ENCODE measurements at regions not wholly inside any gene's neighbourhood (a gene's known extent, or its start where the extent isn't known, plus 50 kb on each side); places are given as distances from the start of the nearest gene placed in this dataset.

DNA sequence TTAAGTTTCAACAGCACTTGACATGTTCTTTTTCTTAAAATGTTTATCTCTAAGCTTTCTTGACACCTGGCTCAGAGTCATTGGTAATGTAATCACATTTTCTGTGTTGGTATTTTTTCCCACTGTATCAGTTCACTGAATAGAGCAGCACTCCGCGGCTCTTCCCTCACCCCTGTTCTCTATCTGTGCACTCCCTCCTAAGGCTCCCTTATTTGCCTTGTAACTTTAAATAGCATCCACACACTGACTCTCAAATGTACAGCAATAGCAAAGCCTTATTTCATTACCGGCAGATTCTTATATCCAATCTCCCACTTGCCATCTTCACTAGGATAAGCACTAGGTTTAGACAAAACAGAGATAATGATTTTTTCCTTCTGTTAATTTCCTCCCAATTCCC, 935.5 kb upstream of the SLC10A2 start:
- intact Hi-C loops (cut with DNase I, micrococcal nuclease) = no loop called here
- TF ChIP-seq, protein P1, sequence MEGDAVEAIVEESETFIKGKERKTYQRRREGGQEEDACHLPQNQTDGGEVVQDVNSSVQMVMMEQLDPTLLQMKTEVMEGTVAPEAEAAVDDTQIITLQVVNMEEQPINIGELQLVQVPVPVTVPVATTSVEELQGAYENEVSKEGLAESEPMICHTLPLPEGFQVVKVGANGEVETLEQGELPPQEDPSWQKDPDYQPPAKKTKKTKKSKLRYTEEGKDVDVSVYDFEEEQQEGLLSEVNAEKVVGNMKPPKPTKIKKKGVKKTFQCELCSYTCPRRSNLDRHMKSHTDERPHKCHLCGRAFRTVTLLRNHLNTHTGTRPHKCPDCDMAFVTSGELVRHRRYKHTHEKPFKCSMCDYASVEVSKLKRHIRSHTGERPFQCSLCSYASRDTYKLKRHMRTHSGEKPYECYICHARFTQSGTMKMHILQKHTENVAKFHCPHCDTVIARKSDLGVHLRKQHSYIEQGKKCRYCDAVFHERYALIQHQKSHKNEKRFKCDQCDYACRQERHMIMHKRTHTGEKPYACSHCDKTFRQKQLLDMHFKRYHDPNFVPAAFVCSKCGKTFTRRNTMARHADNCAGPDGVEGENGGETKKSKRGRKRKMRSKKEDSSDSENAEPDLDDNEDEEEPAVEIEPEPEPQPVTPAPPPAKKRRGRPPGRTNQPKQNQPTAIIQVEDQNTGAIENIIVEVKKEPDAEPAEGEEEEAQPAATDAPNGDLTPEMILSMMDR (IDR thresholded peaks at IDR 0.05) = no peak
- H3K9me3 ChIP-seq = no peaks in the 10 kb centered on the region
- H3K36me3 ChIP-seq (ENCODE audit: low read depth) = no peaks in the 10 kb centered on the region
- no peaks in the 10 kb centered on the region for H3K4me1 ChIP-seq (ENCODE audit: low read depth)
- H3K4me3 ChIP-seq = no peak overlapping the region
- DNase-seq = no peak
- no peak for ATAC-seq

DNA sequence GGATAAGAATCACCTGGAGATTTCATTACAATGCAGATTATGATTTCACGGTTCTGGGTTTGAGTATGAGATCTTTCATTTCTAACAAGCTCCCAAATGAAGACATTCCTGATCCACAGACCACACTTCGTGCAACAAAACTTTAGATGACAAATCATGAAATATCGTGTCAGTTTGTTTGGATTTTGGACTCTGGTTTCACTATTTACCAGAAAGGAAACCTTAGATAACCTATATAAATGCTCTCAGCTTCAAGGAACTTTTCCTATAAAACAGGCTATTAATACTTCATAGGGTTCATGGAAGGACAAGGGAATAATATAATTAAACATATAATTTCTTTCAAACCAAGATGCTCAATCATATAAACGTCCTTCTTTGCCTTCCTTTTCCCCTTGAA, 930.5 kb upstream of the SLC10A2 start:
- Histone ChIP-seq H3K4me3 (no peak overlapping the region), H3K9me3 (no peaks in the 10 kb centered on the region), H3K4me1 (ENCODE audit: low read depth) (no peaks in the 10 kb centered on the region), H3K36me3 (ENCODE audit: low read depth) (no peaks in the 10 kb centered on the region)
- no peak for DNase-seq
- no peak for ATAC-seq
- TF ChIP-seq, protein P1 (IDR thresholded peaks at IDR 0.05) = no peak
- intact Hi-C loops (cut with DNase I, micrococcal nuclease) = no loop called here

DNA sequence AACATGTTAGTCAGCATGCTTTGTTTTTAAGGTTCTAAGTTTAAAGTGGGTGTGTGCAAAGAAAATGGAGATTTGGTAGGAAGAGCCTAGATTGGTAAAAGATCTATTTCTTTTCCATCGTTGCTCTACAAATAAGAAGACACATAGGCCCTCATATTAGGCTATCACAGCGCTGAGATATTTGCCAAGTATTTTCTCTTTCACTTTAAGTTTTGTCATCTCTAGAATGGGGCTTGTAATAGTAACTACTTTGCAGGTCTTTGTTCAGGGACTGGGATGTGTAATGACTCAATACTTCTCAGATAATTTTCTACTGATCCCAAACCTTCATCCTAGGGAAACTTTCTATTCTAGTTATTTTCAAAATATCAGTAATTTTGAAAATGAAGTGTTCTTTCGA, 917.7 kb upstream of the SLC10A2 start:
- ATAC-seq (no peak), DNase-seq (no peak)
- H3K36me3 ChIP-seq (ENCODE audit: low read depth) = no peaks in the 10 kb centered on the region
- TF ChIP-seq, protein P1 (IDR thresholded peaks at IDR 0.05) = no peak
- intact Hi-C loops (cut with DNase I, micrococcal nuclease) = no loop called here
- H3K4me1 ChIP-seq (ENCODE audit: low read depth) = no peaks in the 10 kb centered on the region
- H3K9me3 ChIP-seq = no peaks in the 10 kb centered on the region
- H3K4me3 ChIP-seq = no peak overlapping the region

DNA sequence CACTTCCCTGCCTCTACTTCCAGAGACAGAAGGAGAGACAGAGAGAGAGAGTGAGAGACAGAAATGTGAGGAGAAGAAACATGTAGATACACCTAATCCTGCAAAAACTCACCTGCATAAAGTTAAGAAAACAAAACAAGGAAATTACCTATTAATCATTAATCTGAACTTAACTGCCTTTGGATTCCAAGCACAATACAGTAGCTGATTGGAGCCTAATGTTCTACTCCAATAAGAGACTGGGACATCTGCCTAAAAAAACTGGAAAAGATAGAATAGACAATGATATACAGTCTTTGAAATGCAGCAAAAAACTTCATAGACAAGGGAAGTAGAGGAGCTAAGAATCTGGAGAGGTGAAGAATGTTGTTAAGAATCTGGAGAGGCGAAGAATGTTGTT, 910.2 kb upstream of the SLC10A2 start:
- H3K36me3 ChIP-seq (ENCODE audit: low read depth) = no peaks in the 10 kb centered on the region
- no peak for ATAC-seq

DNA sequence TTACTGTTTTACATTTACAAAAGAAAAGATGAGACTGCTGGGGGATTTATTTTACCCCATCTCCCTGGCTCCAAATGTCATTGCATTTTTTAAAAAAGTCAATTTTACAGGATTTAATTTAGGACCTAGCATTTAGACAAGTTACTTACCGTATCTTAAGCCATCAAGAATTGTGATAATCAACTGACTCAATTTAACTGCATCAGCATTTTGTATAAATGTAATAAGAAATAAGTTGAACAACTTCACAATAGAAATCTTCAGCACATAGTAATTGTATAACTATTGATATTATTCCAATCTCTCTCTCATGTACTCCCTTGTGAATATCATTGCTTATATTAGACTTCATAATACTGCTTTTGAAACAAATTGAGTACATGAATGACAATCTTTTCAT, 907.5 kb upstream of the SLC10A2 start:
- intact Hi-C loops (cut with DNase I, micrococcal nuclease) = no loop called here
- Histone ChIP-seq H3K4me3 (no peak overlapping the region), H3K4me1 (ENCODE audit: low read depth) (no peaks in the 10 kb centered on the region), H3K36me3 (ENCODE audit: low read depth) (no peaks in the 10 kb centered on the region), H3K9me3 (no peaks in the 10 kb centered on the region)
- ATAC-seq = no peak
- DNase-seq = no peak
- TF ChIP-seq, protein P1 (IDR thresholded peaks at IDR 0.05) = no peak

More for the DNA sequence above, 910.2 kb upstream of the SLC10A2 start:
- Histone ChIP-seq H3K4me1 (ENCODE audit: low read depth) (no peaks in the 10 kb centered on the region), H3K4me3 (no peak overlapping the region), H3K9me3 (no peaks in the 10 kb centered on the region)
- no peak for DNase-seq
- TF ChIP-seq, protein P1 (IDR thresholded peaks at IDR 0.05) = no peak
- intact Hi-C loops (cut with DNase I, micrococcal nuclease) = no loop called here

DNA sequence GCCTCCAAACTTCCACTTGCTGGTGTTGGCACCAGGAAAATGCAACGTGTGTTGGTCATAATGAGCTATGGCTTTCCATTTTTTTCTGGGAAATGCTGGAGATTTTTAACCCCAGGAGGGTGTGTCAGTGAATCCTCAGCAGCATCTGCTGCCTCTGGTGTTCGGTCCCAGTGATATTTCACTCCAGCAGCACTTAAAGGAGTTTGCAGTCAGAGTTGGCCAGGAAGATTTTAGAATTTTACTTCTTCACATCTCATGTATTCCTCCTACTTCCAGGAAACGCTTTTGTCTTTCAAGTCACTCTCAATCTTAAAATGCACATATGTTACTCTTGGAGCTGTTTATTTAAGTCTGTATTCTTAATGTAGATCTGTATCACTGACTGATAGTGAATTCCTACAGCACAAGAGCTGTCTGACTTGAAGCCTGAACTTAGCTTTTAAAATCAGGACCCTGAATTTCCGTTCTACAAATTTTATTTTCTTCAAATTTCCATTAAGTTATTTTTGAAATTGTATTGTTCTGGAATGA, 903.4 kb upstream of the SLC10A2 start:
- intact Hi-C loops (cut with DNase I, micrococcal nuclease) = no loop called here
- no peak for ATAC-seq
- H3K36me3 ChIP-seq (ENCODE audit: low read depth) = no peaks in the 10 kb centered on the region
- no peaks in the 10 kb centered on the region for H3K9me3 ChIP-seq
- TF ChIP-seq, protein P1 (IDR thresholded peaks at IDR 0.05) = no peak
- DNase-seq = no peak
- H3K4me3 ChIP-seq = no peak overlapping the region
- no peaks in the 10 kb centered on the region for H3K4me1 ChIP-seq (ENCODE audit: low read depth)
